OCI-LY3 (cell line): ENCODE measurements at regions not wholly inside any gene's neighbourhood (a gene's known extent, or its start where the extent isn't known, plus 50 kb on each side); places are given as distances from the start of the nearest gene placed in this dataset.

Experiments
- EZH2phosphoT487 ChIP-seq: fragments of 200-600 bp; shearing (Covaris generic); IDR thresholded peaks from 2 replicates; pipeline ENCODE4 v1.6.1; 2018; ENCODE audit warnings: antibody characterized with exemption, mixed run types, low read depth
- TF ChIP-seq, protein P1 (sequence below): fragments of 200-600, 300-600 bp; sonication (generic); IDR thresholded peaks from 2 replicates; pipeline ENCODE4 v1.5.1; 2014; ENCODE audit warnings: antibody characterized with exemption, low read length, low read depth

DNA sequence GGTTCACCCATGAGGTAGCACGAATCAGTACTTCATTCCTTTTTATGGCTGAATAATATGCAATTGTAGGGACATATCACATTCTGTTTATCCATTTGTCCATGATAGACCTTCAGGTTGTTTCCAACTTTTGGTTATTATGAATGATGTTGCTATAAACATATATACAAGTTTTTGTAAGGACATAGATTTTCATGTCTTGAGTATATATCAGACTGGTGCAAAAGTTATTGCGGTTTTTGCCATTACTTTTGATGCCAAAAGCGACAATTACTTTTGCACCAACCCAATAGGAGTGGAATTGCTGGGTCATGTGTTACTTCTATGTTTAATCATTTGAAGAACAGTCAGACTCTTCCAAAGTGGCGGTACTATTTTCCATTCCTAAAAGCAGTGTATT lies 361.5 kb downstream of the RPS24 start:
- TF ChIP-seq, protein P1, sequence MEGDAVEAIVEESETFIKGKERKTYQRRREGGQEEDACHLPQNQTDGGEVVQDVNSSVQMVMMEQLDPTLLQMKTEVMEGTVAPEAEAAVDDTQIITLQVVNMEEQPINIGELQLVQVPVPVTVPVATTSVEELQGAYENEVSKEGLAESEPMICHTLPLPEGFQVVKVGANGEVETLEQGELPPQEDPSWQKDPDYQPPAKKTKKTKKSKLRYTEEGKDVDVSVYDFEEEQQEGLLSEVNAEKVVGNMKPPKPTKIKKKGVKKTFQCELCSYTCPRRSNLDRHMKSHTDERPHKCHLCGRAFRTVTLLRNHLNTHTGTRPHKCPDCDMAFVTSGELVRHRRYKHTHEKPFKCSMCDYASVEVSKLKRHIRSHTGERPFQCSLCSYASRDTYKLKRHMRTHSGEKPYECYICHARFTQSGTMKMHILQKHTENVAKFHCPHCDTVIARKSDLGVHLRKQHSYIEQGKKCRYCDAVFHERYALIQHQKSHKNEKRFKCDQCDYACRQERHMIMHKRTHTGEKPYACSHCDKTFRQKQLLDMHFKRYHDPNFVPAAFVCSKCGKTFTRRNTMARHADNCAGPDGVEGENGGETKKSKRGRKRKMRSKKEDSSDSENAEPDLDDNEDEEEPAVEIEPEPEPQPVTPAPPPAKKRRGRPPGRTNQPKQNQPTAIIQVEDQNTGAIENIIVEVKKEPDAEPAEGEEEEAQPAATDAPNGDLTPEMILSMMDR: no peak
- no peak for TF ChIP-seq EZH2phosphoT487
